Endothelial cell of hepatic sinusoid (primary cell): ENCODE measurements at regions not wholly inside any gene's neighbourhood (a gene's known extent, or its start where the extent isn't known, plus 50 kb on each side); places are given as distances from the start of the nearest gene placed in this dataset.

ENCODE experiments used
- in situ Hi-C: cut with HindIII; loops from 2 replicates; pipeline ENCODE4 v1.10.0; 2017; ENCODE audit warnings: low sequenced_read_pairs

GRCh38 chr11:19566583-19567379, 145.9 kb upstream of the NAV2 start:
- in situ Hi-C loops = loop anchor here (25.0 kb wide), 1 partner anchor 346 kb away; no protein-coding TSS in a partner anchor

DNA sequence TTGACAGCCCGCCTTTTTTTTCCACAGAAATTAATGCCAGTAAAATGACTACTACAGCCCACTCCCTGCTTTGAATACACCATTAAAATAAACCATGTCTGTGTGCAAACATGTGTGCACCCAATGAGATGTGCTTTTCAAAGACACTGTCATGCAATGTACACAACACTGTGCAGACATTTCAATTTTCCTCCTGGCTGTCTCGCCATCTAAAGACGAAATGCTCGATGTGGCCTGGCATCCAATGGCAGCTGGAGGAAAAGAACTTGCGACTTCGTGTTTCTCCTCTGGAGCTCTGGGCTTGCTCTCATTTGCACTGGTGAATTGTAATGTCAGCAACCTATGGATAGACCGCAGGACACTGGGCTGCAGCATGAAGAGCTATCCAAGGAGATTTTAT, 147.0 kb upstream of the NAV2 start:
- in situ Hi-C loops = loop anchor here (25.0 kb wide), 1 partner anchor 347 kb away; no protein-coding TSS in a partner anchor

DNA sequence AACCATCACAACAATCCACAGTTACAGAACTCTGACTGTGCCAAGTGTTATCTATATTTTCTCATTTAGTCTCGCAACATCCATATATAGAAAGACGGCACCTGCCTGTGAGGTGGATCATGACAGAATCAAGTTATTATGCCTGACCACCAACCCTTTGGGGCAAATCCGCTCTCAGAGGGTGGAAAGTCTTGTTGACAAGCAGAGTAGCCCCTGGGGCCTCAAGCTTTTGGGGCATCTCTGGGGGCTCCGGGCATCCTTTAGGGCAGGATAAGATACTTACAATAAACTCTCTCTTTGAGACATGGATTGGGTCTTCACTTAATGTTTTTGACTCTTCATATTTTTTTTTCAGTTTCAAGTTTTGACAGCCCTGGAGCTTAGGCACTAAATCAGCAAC, 150.5 kb upstream of the NAV2 start:
- in situ Hi-C loops = loop anchor here (25.0 kb wide), 1 partner anchor 350 kb away; no protein-coding TSS in a partner anchor

DNA sequence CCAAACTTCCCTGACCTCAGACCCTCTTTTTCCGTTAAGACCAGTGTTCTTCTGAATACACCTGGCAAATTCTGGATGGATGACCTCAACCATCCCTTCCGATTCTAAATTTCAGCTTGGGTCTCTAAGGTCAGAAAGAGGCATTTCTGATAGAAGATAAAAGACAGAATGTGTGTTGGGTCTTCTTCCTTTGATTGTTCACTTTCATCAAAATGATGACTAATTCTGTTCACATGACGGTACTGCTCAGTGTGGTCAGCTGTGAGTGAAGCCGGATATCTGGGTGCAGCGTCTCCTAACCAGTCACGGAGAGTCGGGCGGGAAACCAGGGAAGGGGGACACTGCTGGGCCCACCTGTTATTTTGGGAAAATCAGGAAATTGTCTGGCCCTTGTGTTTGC, 151.6 kb upstream of the NAV2 start:
- in situ Hi-C loops = loop anchor here (25.0 kb wide), 1 partner anchor 351 kb away; no protein-coding TSS in a partner anchor

DNA sequence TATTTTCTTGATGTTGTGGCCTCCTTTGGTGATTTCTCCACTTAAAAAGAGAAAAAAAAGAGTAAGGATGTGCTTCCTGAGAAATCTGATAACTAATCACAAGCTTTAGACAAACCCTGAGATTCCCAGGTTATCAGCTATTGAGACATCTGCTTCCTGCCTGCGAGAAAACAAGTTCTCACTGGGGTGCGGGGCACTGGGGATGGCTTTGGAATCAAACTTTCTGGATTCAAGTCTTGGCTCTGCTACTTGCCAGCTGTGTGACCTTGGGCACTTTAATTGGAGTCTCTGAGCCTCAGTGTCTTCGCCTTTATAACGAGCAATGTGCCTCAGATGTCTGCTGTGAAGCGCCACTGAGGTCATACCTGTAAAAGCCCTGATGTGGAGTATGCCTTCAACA, 152.5 kb upstream of the NAV2 start:
- in situ Hi-C loops = loop anchor here (25.0 kb wide), 1 partner anchor 352 kb away; no protein-coding TSS in a partner anchor

GRCh38 chr11:19559746-19560145, 152.9 kb upstream of the NAV2 start:
- in situ Hi-C loops = loop anchor here (25.0 kb wide), 1 partner anchor 353 kb away; no protein-coding TSS in a partner anchor

DNA sequence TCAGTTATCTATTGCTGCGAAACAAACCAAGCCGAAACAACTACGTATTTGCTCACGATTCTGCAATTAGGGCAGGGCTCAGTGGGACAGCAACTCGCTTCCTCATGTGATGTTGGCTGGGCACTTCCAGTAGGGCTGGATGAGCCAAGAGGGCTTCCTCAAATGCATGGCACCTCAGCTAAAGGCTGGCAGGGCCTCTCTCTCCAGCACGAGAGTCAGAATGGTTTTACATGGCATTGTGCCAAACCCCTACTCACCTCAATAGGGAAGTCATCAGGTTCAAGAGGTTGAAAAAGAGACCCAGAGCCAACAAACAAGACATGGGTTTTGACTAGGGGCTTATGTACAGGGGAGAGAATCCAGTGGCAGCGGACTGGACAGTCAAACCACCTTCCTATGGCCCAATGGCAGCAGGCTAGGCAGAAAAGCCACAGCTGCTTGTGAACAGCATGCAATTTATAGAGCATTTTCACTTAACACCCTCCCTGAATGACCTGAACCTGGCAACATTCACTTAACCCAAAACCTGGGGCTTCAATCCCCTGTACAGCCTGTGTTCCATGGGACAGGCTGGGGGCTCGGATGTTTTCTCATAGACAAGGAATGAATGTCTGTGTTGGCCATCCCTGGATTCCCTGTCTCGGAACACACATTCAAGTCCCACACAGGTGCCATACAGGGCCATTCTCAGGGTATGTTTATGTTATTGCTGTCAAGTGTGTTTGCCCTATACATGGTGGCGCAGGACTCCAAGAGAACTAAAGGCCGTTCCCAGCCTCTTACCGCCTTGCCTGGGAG, 154.2 kb upstream of the NAV2 start:
- in situ Hi-C loops = loop anchor here (25.0 kb wide), 1 partner anchor 354 kb away; no protein-coding TSS in a partner anchor

GRCh38 chr11:19557720-19558140, 154.9 kb upstream of the NAV2 start:
- in situ Hi-C loops = loop anchor here (25.0 kb wide), 1 partner anchor 355 kb away; no protein-coding TSS in a partner anchor

DNA sequence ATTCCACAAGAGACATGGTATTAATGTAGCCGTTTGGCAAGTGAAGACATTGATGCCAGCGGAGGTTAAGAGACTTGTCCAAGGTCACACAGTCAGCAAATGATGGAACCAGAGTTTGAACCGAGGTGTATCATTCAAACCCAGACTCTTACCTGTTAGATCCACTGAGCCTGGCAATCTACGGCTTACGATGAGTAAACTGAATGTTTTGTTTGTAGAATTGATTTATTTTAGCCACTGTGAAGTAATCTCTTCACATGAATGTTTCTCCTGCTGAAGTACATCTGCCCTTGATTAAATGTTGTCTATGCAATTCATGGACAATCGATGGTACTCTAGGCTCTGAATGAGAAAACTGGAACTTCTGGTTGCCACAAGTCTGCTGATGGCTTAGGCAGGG, 155.5 kb upstream of the NAV2 start:
- in situ Hi-C loops = loop anchor here (25.0 kb wide), 1 partner anchor 355 kb away; no protein-coding TSS in a partner anchor

DNA sequence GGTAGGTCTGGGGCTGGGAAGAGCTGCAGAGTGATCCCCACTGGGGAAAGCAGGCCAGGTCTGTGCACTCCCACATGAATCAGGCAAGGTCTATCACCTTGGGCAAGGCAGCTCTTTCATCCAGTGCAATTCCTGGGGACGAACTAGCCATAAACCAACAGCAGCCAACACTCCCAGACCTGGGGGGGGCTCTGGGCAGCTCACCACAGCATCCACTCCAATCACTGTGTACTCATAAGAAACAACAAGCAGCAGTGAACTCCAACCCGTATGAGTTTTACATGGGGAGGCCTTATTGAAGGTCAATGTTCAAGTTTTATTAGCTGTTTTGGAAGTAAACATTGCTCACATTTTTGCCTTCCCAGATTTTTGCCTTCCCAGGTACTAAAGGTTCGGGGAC, 157.4 kb upstream of the NAV2 start:
- in situ Hi-C loops = loop anchor here (25.0 kb wide), 1 partner anchor 357 kb away; no protein-coding TSS in a partner anchor

GRCh38 chr11:19553683-19554333, 158.8 kb upstream of the NAV2 start:
- in situ Hi-C loops = loop anchor here (25.0 kb wide), 1 partner anchor 358 kb away; no protein-coding TSS in a partner anchor

GRCh38 chr11:19552656-19553260, 159.9 kb upstream of the NAV2 start:
- in situ Hi-C loops = loop anchor here (25.0 kb wide), 1 partner anchor 360 kb away; no protein-coding TSS in a partner anchor

- in situ Hi-C loops = loop anchor here (25.0 kb wide), 1 partner anchor 360 kb away; no protein-coding TSS in a partner anchor
Measured at GRCh38 chr11:19552161-19552560, 160.5 kb upstream of the NAV2 start.

DNA sequence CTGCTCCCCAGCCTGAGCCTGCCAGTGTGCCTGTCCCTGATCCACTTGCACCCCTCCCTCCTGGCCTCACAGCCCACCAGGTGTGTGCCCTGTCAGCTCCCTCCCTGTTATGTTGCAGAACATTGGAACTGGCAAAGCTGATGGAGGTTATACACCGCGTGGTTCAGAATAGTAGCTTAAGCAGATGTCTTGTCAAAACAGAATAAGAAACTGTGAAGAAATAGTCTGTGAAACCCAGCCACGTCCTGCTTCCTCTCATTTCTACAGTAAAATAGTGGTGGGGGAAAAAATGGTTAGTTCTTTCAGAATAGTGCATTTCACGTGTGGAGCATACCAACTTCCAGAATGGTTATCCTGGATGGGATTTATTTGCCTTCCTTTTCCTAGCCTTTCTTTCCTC, 161.2 kb upstream of the NAV2 start:
- in situ Hi-C loops = loop anchor here (25.0 kb wide), 1 partner anchor 361 kb away; no protein-coding TSS in a partner anchor

DNA sequence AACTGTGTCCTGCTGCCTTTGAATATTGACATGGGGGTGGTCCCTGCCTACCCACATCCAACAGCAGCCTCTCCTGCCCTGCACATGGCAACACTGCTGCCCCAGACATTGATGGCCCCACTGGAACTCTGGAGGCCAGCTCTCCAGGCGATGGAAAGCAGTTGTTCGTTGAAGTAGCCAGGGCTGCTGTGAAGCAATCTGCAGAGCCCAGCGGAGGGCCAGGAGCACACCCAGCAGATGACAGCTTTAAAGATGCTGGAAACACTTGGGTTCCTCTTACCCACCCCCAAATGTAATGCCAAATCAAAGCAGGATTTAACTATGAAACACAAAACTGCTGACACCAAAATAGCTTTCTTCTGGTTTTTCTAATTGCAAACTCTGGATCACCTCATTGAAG, 165.6 kb upstream of the NAV2 start:
- in situ Hi-C loops = loop anchor here (5.0 kb wide), 1 partner anchor 230 kb away; no protein-coding TSS in a partner anchor

DNA sequence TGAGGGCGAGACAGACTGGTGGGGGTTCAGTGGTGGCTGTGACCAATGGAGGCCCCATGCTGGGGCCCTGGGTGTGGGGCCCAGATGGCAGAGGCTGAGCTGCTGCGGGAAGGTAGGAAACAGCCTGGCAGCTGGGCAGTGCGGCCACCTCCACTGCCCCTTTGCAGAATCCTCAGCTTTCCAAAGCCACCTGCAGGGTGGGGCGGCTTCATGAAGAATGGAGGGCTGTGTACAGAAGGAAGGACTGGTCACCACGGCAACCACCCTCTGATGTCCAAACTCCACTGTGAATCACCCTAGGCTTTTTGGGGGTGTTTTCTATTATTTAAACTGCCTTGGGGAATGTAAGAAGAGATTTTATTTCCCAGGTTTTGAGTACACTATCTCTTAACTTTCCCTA, 166.3 kb upstream of the NAV2 start:
- in situ Hi-C loops = loop anchor here (5.0 kb wide), 1 partner anchor 229 kb away; no protein-coding TSS in a partner anchor

GRCh38 chr11:19541521-19542049, 171.1 kb upstream of the NAV2 start:
- in situ Hi-C loops = no loop called here

- in situ Hi-C loops = no loop called here
Measured at GRCh38 chr11:19539861-19540260, 172.8 kb upstream of the NAV2 start.

DNA sequence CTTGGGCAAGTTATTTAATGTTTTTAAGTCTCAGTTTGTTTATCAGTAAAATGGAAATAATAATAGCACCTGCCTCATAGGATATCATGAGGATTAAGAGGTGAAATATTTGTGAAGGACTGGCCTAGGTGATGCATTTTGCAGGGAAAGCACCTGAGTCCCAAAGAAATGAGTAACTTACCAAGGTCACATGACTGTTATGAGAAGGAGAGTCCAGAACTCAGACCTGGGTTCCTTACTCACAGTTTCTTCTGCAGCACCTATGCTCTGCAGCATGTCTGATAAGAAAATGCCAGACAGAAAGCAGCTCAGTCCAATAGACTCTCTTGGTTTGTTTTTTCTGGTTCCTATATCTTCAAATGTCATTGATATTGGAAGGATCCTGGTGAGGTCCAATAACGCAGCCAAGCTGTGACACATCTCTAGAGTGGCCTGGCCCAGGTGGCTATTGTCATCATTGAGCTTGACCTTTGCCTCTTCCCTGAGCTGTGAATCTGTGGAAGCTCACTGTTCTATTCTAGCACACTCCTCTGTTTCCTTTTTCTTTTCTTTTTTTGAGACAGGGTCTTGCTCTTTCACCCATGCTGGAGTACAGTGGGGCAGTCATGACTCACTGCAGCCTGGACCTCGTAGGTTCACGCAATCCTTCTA, 174.7 kb upstream of the NAV2 start:
- in situ Hi-C loops = no loop called here
